NCI-H1105 treated with DMSO at 0.1 percent for 48 hours (cell line): ENCODE measurements at regions not wholly inside any gene's neighbourhood (a gene's known extent, or its start where the extent isn't known, plus 50 kb on each side); places are given as distances from the start of the nearest gene placed in this dataset.

Experiments used
- DNase-seq: peaks from one replicate; lab custom pipeline; 2025; lab: John Stamatoyannopoulos, UW

GRCh38 chr5:2032432-2032831 is 149.7 kb upstream of the IRX4 start:
- DNase-seq = no peak

GRCh38 chr5:2031581-2031980 is 148.9 kb upstream of the IRX4 start:
- DNase-seq = no peak

GRCh38 chr5:2030131-2030530 is 147.4 kb upstream of the IRX4 start:
- no peak for DNase-seq

GRCh38 chr5:2029206-2029605 is 146.5 kb upstream of the IRX4 start:
- no peak for DNase-seq

- DNase-seq = no peak
These were observed 145.1 kb upstream of the IRX4 start for GRCh38 chr5:2027790-2028189.

- no peak for DNase-seq
These were observed 142.4 kb upstream of the IRX4 start for GRCh38 chr5:2024986-2025721.

- no peak for DNase-seq
These were observed 140.5 kb upstream of the IRX4 start for GRCh38 chr5:2023196-2023595.

- DNase-seq = no peak
These were observed 139.7 kb upstream of the IRX4 start for GRCh38 chr5:2022436-2022835.

GRCh38 chr5:2021484-2022176 is 138.9 kb upstream of the IRX4 start:
- no peak for DNase-seq

GRCh38 chr5:2020730-2021129 is 138.0 kb upstream of the IRX4 start:
- no peak for DNase-seq

GRCh38 chr5:2019716-2020115 is 137.0 kb upstream of the IRX4 start:
- no peak for DNase-seq

- DNase-seq = no peak
These were observed 135.6 kb upstream of the IRX4 start for GRCh38 chr5:2018390-2018724.

GRCh38 chr5:2017540-2018389 is 135.0 kb upstream of the IRX4 start:
- no peak for DNase-seq

- no peak for DNase-seq
These were observed 133.2 kb upstream of the IRX4 start for GRCh38 chr5:2015961-2016360.

GRCh38 chr5:2015124-2015848 is 132.6 kb upstream of the IRX4 start:
- DNase-seq = no peak

GRCh38 chr5:2014058-2014610 is 131.4 kb upstream of the IRX4 start:
- DNase-seq = no peak

GRCh38 chr5:2013301-2014057 is 130.8 kb upstream of the IRX4 start:
- no peak for DNase-seq

- DNase-seq = no peak
These were observed 130.2 kb upstream of the IRX4 start for GRCh38 chr5:2012885-2013284.

GRCh38 chr5:2011481-2012411 is 129.0 kb upstream of the IRX4 start:
- DNase-seq = no peak

- no peak for DNase-seq
These were observed 128.2 kb upstream of the IRX4 start for GRCh38 chr5:2010940-2011339.
